Urothelium cell line (cell line): ENCODE measurements at regions not wholly inside any gene's neighbourhood (a gene's known extent, or its start where the extent isn't known, plus 50 kb on each side); places are given as distances from the start of the nearest gene placed in this dataset.
A peak's percentile ranks its signal among the peaks of the same experiment; 100 is the strongest.
"Not testable (repeated sequence)": the region's sequence is repeated elsewhere in the genome, so short reads cannot be mapped to it uniquely, and the experiment has no call there.

Experiments used
- DNase-seq: peaks from one replicate; pipeline ENCODE4 v3.0.0; 2011; ENCODE audit warnings: low spot score, mixed read lengths
- FAIRE-seq: peaks from 2 replicates; lab custom pipeline; 2011; peaks lifted over from hg19 to GRCh38; lab: Jason Lieb, UNC

- DNase-seq (no peak), FAIRE-seq (no peak)
These were observed 132.3 kb downstream of the CSNK2A3 start for GRCh38 chr11:11220786-11221185.

- DNase-seq (no peak), FAIRE-seq (no peak)
These were observed 134.4 kb downstream of the CSNK2A3 start for GRCh38 chr11:11218629-11218986.

- FAIRE-seq (no peak), DNase-seq (no peak)
These were observed 135.0 kb downstream of the CSNK2A3 start for GRCh38 chr11:11217929-11218628.

- DNase-seq (no peak), FAIRE-seq (no peak)
These were observed 135.6 kb downstream of the CSNK2A3 start for GRCh38 chr11:11217289-11217928.

- peak; percentile 35 for FAIRE-seq
- peak; percentile 37 for DNase-seq
These were observed 137.1 kb downstream of the CSNK2A3 start for GRCh38 chr11:11215944-11216343.

- FAIRE-seq (no peak), DNase-seq (no peak)
These were observed 137.8 kb downstream of the CSNK2A3 start for GRCh38 chr11:11215058-11215815.

GRCh38 chr11:11213117-11213516 is 139.9 kb downstream of the CSNK2A3 start:
- no peak for DNase-seq
- FAIRE-seq: no peak

- DNase-seq (no peak), FAIRE-seq (no peak)
These were observed 141.2 kb downstream of the CSNK2A3 start for GRCh38 chr11:11211888-11212287.

GRCh38 chr11:11211186-11211585 is 141.9 kb downstream of the CSNK2A3 start:
- DNase-seq: no peak
- FAIRE-seq: no peak

GRCh38 chr11:11210446-11210845 is 142.6 kb downstream of the CSNK2A3 start:
- no peak for FAIRE-seq
- DNase-seq: no peak

- DNase-seq: no peak
- no peak for FAIRE-seq
These were observed 143.1 kb downstream of the CSNK2A3 start for GRCh38 chr11:11209967-11210366.

GRCh38 chr11:11208994-11209393 is 144.1 kb downstream of the CSNK2A3 start:
- DNase-seq (no peak), FAIRE-seq (no peak)

GRCh38 chr11:11207428-11207827 is 145.6 kb downstream of the CSNK2A3 start:
- no peak for DNase-seq
- FAIRE-seq: no peak

GRCh38 chr11:11206484-11206883 is 146.6 kb downstream of the CSNK2A3 start:
- no peak for DNase-seq
- FAIRE-seq: no peak

- DNase-seq (no peak), FAIRE-seq (no peak)
These were observed 150.2 kb downstream of the CSNK2A3 start for GRCh38 chr11:11202885-11203284.

- not testable (repeated sequence) for DNase-seq, FAIRE-seq
These were observed 151.7 kb downstream of the CSNK2A3 start for GRCh38 chr11:11201302-11201701.

- FAIRE-seq (no peak), DNase-seq (no peak)
These were observed 160.5 kb downstream of the CSNK2A3 start for GRCh38 chr11:11192541-11192940.

- DNase-seq (no peak), FAIRE-seq (no peak)
These were observed 163.5 kb downstream of the CSNK2A3 start for GRCh38 chr11:11189506-11189905.

GRCh38 chr11:11186249-11186648 is 166.8 kb downstream of the CSNK2A3 start:
- no peak for FAIRE-seq

GRCh38 chr11:11182261-11182660 is 170.8 kb downstream of the CSNK2A3 start:
- FAIRE-seq (no peak), DNase-seq (no peak)

More at GRCh38 chr11:11186249-11186648, 166.8 kb downstream of the CSNK2A3 start:
- DNase-seq: no peak

- peak; percentile 89 for DNase-seq
- no peak for FAIRE-seq
These were observed 174.1 kb downstream of the CSNK2A3 start for GRCh38 chr11:11178671-11179638.
